ENCODE measurements at regions not wholly inside any gene's neighbourhood (a gene's known extent, or its start where the extent isn't known, plus 50 kb on each side); places are given as distances from the start of the nearest gene placed in this dataset.

- Histone ChIP-seq H3K9me3 (ENCODE audit: control insufficient read depth in 2 of 3, insufficient read depth in 1 of 3, low read length in 3 of 3) (no peaks in the 10 kb centered on the region), H3K27me3 (ENCODE audit: control insufficient read depth, insufficient read depth, low read length) (no peaks in the 10 kb centered on the region), H3K9ac (ENCODE audit: low read length in 3 of 3) (no peak overlapping the region), H3K27ac (ENCODE audit: low read depth in 2 of 2, low read length in 2 of 2) (no peak overlapping the region), H3K36me3 (ENCODE audit: control insufficient read depth in 2 of 3, insufficient read depth in 3 of 3, low read length in 3 of 3) (no peaks in the 10 kb centered on the region), H3K4me3 (ENCODE audit: low read length in 3 of 3) (no peak overlapping the region), H3K4me1 (ENCODE audit: control insufficient read depth in 2 of 3, insufficient read depth in 2 of 3, low read depth in 1 of 3, low read length in 3 of 3) (no peaks in the 10 kb centered on the region)
- DNase-seq (no peak), FAIRE-seq (no peak)
- intact Hi-C loops (cut with DNase I) = no loop called here
- TF ChIP-seq CTCF (IDR thresholded peaks at IDR 0.05; ENCODE audit: borderline replicate concordance, extremely low read depth, insufficient read depth) = no peak
Observed at GRCh38 chr2:122105171-122105876, 349.9 kb downstream of the TSN start.

GRCh38 chr2:122105877-122106206, 350.4 kb downstream of the TSN start:
- Histone ChIP-seq H3K36me3 (ENCODE audit: control insufficient read depth in 2 of 3, insufficient read depth in 3 of 3, low read length in 3 of 3) (no peaks in the 10 kb centered on the region), H3K4me1 (ENCODE audit: control insufficient read depth in 2 of 3, insufficient read depth in 2 of 3, low read depth in 1 of 3, low read length in 3 of 3) (no peaks in the 10 kb centered on the region), H3K4me3 (ENCODE audit: low read length in 3 of 3) (no peak overlapping the region), H3K27me3 (ENCODE audit: control insufficient read depth, insufficient read depth, low read length) (no peaks in the 10 kb centered on the region), H3K27ac (ENCODE audit: low read depth in 2 of 2, low read length in 2 of 2) (no peak overlapping the region), H3K9me3 (ENCODE audit: control insufficient read depth in 2 of 3, insufficient read depth in 1 of 3, low read length in 3 of 3) (no peaks in the 10 kb centered on the region), H3K9ac (ENCODE audit: low read length in 3 of 3) (no peak overlapping the region)
- TF ChIP-seq CTCF (IDR thresholded peaks at IDR 0.05; ENCODE audit: borderline replicate concordance, extremely low read depth, insufficient read depth) = no peak
- peak in 2 of 5 donors; percentile 54 to 56 for DNase-seq
- intact Hi-C loops (cut with DNase I) = no loop called here
- FAIRE-seq = no peak

GRCh38 chr2:122108186-122108585, 352.7 kb downstream of the TSN start:
- H3K4me3 ChIP-seq (ENCODE audit: low read length in 3 of 3) = no peak overlapping the region
- no peak for DNase-seq
- H3K4me1 ChIP-seq (ENCODE audit: control insufficient read depth in 2 of 3, insufficient read depth in 2 of 3, low read depth in 1 of 3, low read length in 3 of 3) = no peaks in the 10 kb centered on the region
- H3K36me3 ChIP-seq (ENCODE audit: control insufficient read depth in 2 of 3, insufficient read depth in 3 of 3, low read length in 3 of 3) = no peaks in the 10 kb centered on the region
- no peak overlapping the region for H3K9ac ChIP-seq (ENCODE audit: low read length in 3 of 3)
- intact Hi-C loops (cut with DNase I) = no loop called here
- no peaks in the 10 kb centered on the region for H3K9me3 ChIP-seq (ENCODE audit: control insufficient read depth in 2 of 3, insufficient read depth in 1 of 3, low read length in 3 of 3)
- H3K27me3 ChIP-seq (ENCODE audit: control insufficient read depth, insufficient read depth, low read length) = no peaks in the 10 kb centered on the region
- FAIRE-seq = no peak
- no peak for TF ChIP-seq CTCF (IDR thresholded peaks at IDR 0.05; ENCODE audit: borderline replicate concordance, extremely low read depth, insufficient read depth)
- no peak overlapping the region for H3K27ac ChIP-seq (ENCODE audit: low read depth in 2 of 2, low read length in 2 of 2)
